ENCODE measurements at regions not wholly inside any gene's neighbourhood (a gene's known extent, or its start where the extent isn't known, plus 50 kb on each side); places are given as distances from the start of the nearest gene placed in this dataset.

DNA sequence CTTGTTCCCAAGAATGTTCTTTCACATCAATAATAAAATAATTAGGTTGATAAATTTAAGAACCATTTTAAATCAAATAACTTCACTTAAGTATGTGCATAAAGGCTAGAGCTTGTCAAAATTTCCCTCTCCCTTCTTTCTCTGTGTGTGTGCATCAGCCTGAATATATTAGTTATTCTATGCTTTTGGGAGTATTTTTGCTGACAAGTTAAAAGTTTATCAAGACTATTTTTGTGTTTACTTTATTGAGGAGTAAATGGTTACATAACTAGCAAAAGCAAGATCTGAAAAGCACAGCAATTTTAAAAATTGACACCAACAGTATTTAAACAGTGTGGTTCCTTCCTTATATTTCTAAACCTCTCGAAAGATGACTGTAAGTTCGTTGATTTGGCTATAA lies 261.7 kb downstream of the ISL1 start:
- no peak overlapping the region for H3K27ac ChIP-seq (ENCODE audit: poor library complexity, severe bottlenecking)
- DNase-seq (ENCODE audit: low spot score) (no peak), ATAC-seq (ENCODE audit: low read depth) (no peak)
- no peak overlapping the region for H3K4me3 ChIP-seq (ENCODE audit: severe bottlenecking)
- H3K27me3 ChIP-seq (ENCODE audit: insufficient read depth, poor library complexity, severe bottlenecking), result no peaks in the 10 kb centered on the region
- no peak for TF ChIP-seq CTCF (IDR thresholded peaks at IDR 0.05; ENCODE audit: poor library complexity, severe bottlenecking)
- H3K9me3 ChIP-seq (ENCODE audit: severe bottlenecking), result no peaks in the 10 kb centered on the region
- H3K4me1 ChIP-seq (ENCODE audit: insufficient read depth, poor library complexity, severe bottlenecking), result no peaks in the 10 kb centered on the region
- H3K36me3 ChIP-seq (ENCODE audit: low read depth), result no peaks in the 10 kb centered on the region

GRCh38 chr5:51646482-51646881 lies 263.2 kb downstream of the ISL1 start:
- H3K27ac ChIP-seq (ENCODE audit: poor library complexity, severe bottlenecking), result no peak overlapping the region
- ATAC-seq (ENCODE audit: low read depth) (no peak), DNase-seq (ENCODE audit: low spot score) (no peak)
- H3K9me3 ChIP-seq (ENCODE audit: severe bottlenecking), result no peaks in the 10 kb centered on the region
- no peak overlapping the region for H3K4me3 ChIP-seq (ENCODE audit: severe bottlenecking)
- peaks cover 6% of the 10 kb centered on the region for H3K4me1 ChIP-seq (ENCODE audit: insufficient read depth, poor library complexity, severe bottlenecking)
- no peaks in the 10 kb centered on the region for H3K27me3 ChIP-seq (ENCODE audit: insufficient read depth, poor library complexity, severe bottlenecking)
- no peaks in the 10 kb centered on the region for H3K36me3 ChIP-seq (ENCODE audit: low read depth)
- TF ChIP-seq CTCF (IDR thresholded peaks at IDR 0.05; ENCODE audit: poor library complexity, severe bottlenecking), result no peak

- ATAC-seq (ENCODE audit: low read depth) (no peak), DNase-seq (ENCODE audit: low spot score) (no peak)
- Histone ChIP-seq H3K27me3 (ENCODE audit: insufficient read depth, poor library complexity, severe bottlenecking) (no peaks in the 10 kb centered on the region), H3K4me3 (ENCODE audit: severe bottlenecking) (no peak overlapping the region), H3K36me3 (ENCODE audit: low read depth) (no peaks in the 10 kb centered on the region), H3K27ac (ENCODE audit: poor library complexity, severe bottlenecking) (peak overlapping the region; percentile 81), H3K9me3 (ENCODE audit: severe bottlenecking) (no peaks in the 10 kb centered on the region), H3K4me1 (ENCODE audit: insufficient read depth, poor library complexity, severe bottlenecking) (peaks cover 36% of the 10 kb centered on the region)
- no peak for TF ChIP-seq CTCF (IDR thresholded peaks at IDR 0.05; ENCODE audit: poor library complexity, severe bottlenecking)
Observed at GRCh38 chr5:51650824-51651223, 267.6 kb downstream of the ISL1 start.

DNA sequence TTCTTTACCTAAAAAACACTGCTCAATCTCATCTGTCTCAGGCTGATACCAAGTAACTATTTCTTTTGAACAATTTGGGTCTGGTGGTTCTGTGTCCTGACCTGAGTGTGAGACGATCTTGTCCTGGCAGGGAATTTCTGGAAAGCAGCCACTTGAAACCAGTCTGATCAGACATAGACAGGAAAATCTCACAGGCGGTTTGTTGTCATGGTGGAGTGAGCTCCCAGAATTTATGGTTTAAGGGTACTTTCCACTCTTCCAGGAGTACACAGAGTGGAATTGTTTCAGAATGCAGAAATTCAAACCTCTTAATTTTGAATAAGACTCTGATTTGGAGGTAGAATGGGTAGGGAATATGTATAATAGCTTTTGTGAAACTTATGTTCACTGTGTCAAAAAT lies 268.2 kb downstream of the ISL1 start:
- Histone ChIP-seq H3K27me3 (ENCODE audit: insufficient read depth, poor library complexity, severe bottlenecking) (no peaks in the 10 kb centered on the region), H3K36me3 (ENCODE audit: low read depth) (no peaks in the 10 kb centered on the region), H3K4me3 (ENCODE audit: severe bottlenecking) (no peak overlapping the region), H3K9me3 (ENCODE audit: severe bottlenecking) (no peaks in the 10 kb centered on the region), H3K4me1 (ENCODE audit: insufficient read depth, poor library complexity, severe bottlenecking) (peaks cover 37% of the 10 kb centered on the region), H3K27ac (ENCODE audit: poor library complexity, severe bottlenecking) (peak overlapping the region; percentile 81)
- DNase-seq (ENCODE audit: low spot score), result no peak
- ATAC-seq (ENCODE audit: low read depth), result peak; percentile 26
- no peak for TF ChIP-seq CTCF (IDR thresholded peaks at IDR 0.05; ENCODE audit: poor library complexity, severe bottlenecking)

GRCh38 chr5:51651889-51652288 lies 268.6 kb downstream of the ISL1 start:
- ATAC-seq (ENCODE audit: low read depth) (peak; percentile 91), DNase-seq (ENCODE audit: low spot score) (no peak)
- no peak for TF ChIP-seq CTCF (IDR thresholded peaks at IDR 0.05; ENCODE audit: poor library complexity, severe bottlenecking)
- no peaks in the 10 kb centered on the region for H3K27me3 ChIP-seq (ENCODE audit: insufficient read depth, poor library complexity, severe bottlenecking)
- H3K4me1 ChIP-seq (ENCODE audit: insufficient read depth, poor library complexity, severe bottlenecking), result peaks cover 37% of the 10 kb centered on the region
- peak overlapping the region; percentile 81 for H3K27ac ChIP-seq (ENCODE audit: poor library complexity, severe bottlenecking)
- H3K36me3 ChIP-seq (ENCODE audit: low read depth), result no peaks in the 10 kb centered on the region
- H3K4me3 ChIP-seq (ENCODE audit: severe bottlenecking), result no peak overlapping the region
- no peaks in the 10 kb centered on the region for H3K9me3 ChIP-seq (ENCODE audit: severe bottlenecking)

All from RWPE2 (cell line).